Fibroblast of the aortic adventitia (primary cell): ENCODE measurements at regions not wholly inside any gene's neighbourhood (a gene's known extent, or its start where the extent isn't known, plus 50 kb on each side); places are given as distances from the start of the nearest gene placed in this dataset.

ENCODE experiments used
- DNase-seq: peaks from one replicate; pipeline ENCODE4 v3.0.0-alpha.2; 2010; ENCODE audit warnings: low read depth
- H3K4me3 ChIP-seq: 2 replicates; pipeline ENCODE4 v1.5.1; 2011; ENCODE audit warnings: low read depth, mild to moderate bottlenecking, control low read depth, low read length, moderate library complexity
- TF ChIP-seq, protein P1 (sequence below): IDR thresholded peaks from 2 replicates; pipeline ENCODE4 v1.5.1; 2011; ENCODE audit warnings: mild to moderate bottlenecking, low read length, control low read depth, inconsistent platforms; ENCODE audit not compliant: insufficient read depth

DNA sequence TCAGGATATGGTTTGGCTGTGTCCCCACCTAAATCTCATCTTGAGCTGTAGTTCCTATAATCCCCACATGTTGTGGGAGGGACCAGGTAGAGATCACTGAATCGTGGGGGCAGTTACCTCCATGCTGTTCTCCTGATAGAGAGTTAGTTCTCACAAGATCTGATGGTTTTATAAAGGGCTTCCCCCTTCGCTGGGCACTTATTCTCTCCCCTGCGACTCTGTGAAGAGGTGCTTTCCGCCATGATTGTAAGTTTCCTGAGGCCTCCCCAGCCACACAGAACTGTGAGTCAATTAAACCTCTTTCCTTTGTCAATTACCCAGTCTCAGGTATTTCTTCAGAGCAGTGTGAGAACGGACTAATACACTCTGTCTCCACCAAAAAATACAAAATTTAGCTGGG is 291.9 kb downstream of the BCOR start:
- TF ChIP-seq, protein P1, sequence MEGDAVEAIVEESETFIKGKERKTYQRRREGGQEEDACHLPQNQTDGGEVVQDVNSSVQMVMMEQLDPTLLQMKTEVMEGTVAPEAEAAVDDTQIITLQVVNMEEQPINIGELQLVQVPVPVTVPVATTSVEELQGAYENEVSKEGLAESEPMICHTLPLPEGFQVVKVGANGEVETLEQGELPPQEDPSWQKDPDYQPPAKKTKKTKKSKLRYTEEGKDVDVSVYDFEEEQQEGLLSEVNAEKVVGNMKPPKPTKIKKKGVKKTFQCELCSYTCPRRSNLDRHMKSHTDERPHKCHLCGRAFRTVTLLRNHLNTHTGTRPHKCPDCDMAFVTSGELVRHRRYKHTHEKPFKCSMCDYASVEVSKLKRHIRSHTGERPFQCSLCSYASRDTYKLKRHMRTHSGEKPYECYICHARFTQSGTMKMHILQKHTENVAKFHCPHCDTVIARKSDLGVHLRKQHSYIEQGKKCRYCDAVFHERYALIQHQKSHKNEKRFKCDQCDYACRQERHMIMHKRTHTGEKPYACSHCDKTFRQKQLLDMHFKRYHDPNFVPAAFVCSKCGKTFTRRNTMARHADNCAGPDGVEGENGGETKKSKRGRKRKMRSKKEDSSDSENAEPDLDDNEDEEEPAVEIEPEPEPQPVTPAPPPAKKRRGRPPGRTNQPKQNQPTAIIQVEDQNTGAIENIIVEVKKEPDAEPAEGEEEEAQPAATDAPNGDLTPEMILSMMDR: no peak
- no peak for DNase-seq
- no peak overlapping the region for H3K4me3 ChIP-seq

DNA sequence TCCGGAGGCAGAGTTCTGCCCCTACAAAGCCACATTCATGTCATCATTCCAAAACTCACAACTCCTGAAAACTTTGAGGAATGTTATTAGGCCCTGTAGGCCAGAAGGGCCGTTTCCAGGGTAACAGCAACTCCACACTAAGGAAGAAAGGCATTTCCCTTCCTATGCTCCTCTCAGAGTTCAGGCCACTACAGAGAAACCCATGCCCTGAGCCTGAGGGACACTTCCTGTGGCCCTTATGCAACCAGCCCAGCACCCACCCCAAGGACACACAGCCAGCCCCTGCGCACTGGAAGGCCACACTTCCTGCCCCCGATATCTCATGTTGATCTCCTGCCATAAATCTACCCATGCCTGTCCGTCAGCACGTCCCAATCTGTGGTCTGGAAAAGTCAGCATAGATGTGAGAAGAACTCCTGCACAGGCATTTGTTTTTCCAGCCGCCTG is 289.3 kb downstream of the BCOR start:
- H3K4me3 ChIP-seq: no peak overlapping the region
- TF ChIP-seq, protein P1: no peak

DNA sequence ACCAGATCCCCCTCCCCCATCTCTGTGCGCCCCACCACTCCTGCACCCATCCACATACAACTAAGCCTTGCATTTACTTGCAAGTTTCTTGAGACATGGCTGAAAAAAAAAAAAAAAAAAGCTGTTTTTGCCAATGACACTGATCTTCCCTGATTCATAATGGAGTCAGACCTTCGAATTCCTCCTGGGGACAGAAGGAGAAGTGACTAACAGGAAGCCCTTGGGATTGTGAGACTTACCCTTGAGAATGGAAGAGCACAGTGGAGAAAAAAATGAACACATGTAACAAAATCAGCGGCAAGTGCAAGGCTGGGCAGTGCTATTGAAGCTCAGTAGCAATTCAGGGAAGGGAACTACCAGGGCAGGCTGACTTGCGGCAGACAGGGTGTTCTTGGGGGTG is 288.4 kb downstream of the BCOR start:
- peak; percentile 41 for DNase-seq
- TF ChIP-seq, protein P1: no peak
- H3K4me3 ChIP-seq: no peak overlapping the region

More for the DNA sequence above, 289.3 kb downstream of the BCOR start:
- DNase-seq: peak; percentile 77

DNA sequence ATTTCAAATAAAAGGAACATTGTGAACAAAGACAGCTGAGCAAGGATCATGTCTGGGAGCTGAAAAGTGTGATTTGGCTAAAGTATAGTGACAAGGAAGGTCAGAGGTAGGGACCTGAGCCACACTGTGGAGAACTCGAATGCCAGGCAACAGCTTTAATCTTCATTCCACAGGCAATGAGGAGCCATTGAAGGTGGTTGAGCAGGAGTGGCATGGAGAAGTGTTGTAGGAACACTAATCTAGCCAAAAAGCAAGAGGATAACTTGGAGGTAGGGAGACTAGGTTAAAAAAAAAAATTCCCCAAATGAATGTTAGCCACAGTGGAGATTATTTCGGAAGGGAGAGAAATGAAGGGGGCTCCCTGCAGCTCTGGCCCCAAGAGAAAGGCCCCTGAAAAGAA is 286.9 kb downstream of the BCOR start:
- H3K4me3 ChIP-seq: no peak overlapping the region
- DNase-seq: no peak
- TF ChIP-seq, protein P1: no peak

DNA sequence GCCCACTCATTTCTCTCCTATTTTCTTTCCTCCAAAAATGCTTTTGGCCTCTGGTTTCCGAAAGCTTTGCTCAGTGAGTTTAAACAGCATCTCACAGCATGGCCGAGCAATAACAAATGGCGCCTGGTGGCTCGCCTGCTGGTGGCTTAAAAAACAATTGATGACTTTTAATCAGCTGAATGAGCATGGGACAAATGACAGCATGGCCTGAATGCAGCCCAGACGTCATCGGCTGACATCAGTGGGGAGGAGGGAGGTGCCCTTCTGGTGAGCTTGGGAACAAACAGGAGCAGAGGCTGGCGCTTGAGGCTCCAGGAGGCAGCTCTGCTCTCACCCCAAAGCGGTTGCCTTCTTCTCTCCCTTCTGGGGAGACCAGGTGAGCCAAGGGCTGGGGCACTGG is 286.4 kb downstream of the BCOR start:
- no peak overlapping the region for H3K4me3 ChIP-seq
- TF ChIP-seq, protein P1: no peak
- DNase-seq: no peak

DNA sequence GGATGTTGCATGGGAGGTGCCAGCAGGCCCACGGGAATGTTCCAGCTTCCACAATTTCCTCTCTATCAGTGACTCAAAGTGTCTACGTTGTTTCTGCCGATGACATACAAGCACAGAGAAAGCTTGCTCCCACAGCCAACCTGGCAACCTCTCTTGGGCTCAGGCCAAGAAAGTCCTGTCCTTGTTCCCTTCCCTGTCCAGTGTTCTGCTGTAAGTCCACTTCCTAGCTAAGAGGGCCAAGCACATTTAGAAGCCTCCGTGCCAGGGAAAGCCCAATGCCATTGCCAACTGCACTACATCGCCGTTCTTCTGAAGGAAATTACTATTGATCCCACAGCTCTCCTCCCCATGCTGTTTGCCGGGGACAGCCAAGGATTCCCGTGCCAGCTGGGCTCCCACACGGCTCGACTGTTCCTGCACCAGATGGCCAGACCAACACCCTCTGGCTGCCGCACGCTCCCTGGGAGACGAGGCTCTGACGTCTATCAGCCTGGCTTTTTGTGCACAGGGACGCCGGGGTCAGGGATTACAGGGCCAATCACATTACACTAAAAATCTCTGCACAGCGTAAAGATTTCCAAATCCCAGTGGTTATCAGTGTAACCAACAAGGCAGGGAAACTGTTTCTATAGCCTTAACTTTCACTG is 284.0 kb downstream of the BCOR start:
- no peak overlapping the region for H3K4me3 ChIP-seq
- peak; percentile 86 for DNase-seq
- TF ChIP-seq, protein P1: no peak

DNA sequence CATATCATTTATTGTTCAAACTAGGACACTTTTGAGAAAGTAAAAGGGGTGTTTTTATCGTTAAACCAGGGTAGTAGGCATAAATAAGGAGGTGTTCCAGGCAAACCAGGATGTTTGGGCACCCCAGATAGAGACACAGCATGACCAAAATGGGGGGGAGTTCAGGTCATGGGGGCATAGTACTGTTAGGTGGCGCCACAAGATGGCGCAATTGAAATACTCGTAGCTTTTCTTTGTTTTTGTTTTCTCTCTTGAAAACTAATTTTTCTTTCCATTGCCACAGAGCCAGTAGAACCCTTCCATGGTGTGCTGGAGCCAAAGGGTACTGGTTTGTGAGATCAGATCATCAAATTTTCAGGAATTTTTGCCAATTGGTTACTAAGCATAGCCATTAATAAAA is 283.4 kb downstream of the BCOR start:
- no peak overlapping the region for H3K4me3 ChIP-seq
- TF ChIP-seq, protein P1: peak; percentile 37
- peak; percentile 38 for DNase-seq
